H1 (cell line): ENCODE measurements at regions not wholly inside any gene's neighbourhood (a gene's known extent, or its start where the extent isn't known, plus 50 kb on each side); places are given as distances from the start of the nearest gene placed in this dataset.

Experiments
- CEBPB ChIP-seq: IDR thresholded peaks from 2 replicates; pipeline ENCODE4 v1.6.1; 2012; ENCODE audit warnings: low read depth, low read length
- CHD2 ChIP-seq: IDR thresholded peaks from 2 replicates; pipeline ENCODE4 v1.6.1; 2012; ENCODE audit warnings: low read length, improper control_type of control experiment
- CHD7 ChIP-seq: fragments of 300-600 bp; sonication (generic); IDR thresholded peaks from 2 replicates; pipeline ENCODE4 v1.7.1; 2012; ENCODE audit warnings: low read length, moderate library complexity, mild to moderate bottlenecking, inconsistent platforms; ENCODE audit not compliant: insufficient replicate concordance
- EGR1 ChIP-seq: IDR thresholded peaks from 2 replicates; pipeline ENCODE4 v1.6.1; 2011; ENCODE audit warnings: low read depth, low read length, borderline replicate concordance
- EZH2 ChIP-seq: fragments of 200-600 bp; sonication (generic); IDR thresholded peaks from 2 replicates; pipeline ENCODE4 v1.7.1; 2012; ENCODE audit warnings: low read depth, mild to moderate bottlenecking, moderate library complexity, low read length, inconsistent platforms; ENCODE audit not compliant: severe bottlenecking
- GTF2F1 ChIP-seq: IDR thresholded peaks from 2 replicates; pipeline ENCODE4 v1.6.1; 2012; ENCODE audit warnings: low read depth, low read length, improper control_type of control experiment, borderline replicate concordance
- KDM1A ChIP-seq: fragments of 200-600, 300-600 bp; sonication (generic); IDR thresholded peaks from 2 replicates; pipeline ENCODE4 v1.7.1; 2016; ENCODE audit warnings: mild to moderate bottlenecking, low read length, borderline replicate concordance
- NANOG ChIP-seq: IDR thresholded peaks from 2 replicates; pipeline ENCODE4 v1.6.1; 2011; ENCODE audit warnings: low read length, low read depth, mild to moderate bottlenecking, inconsistent platforms; ENCODE audit not compliant: insufficient read depth, poor library complexity, severe bottlenecking
- POLR2A ChIP-seq, 2 experiments: IDR thresholded peaks; 1 replicate in 1 of 2; 2 replicates in 1 of 2; pipeline ENCODE4 v1.6.1; 2011; ENCODE audit warnings: low read depth in 2 of 2, low read length in 2 of 2, mild to moderate bottlenecking in 2 of 2; ENCODE audit errors: control extremely low read depth in 1 of 2
- SP1 ChIP-seq: IDR thresholded peaks from 2 replicates; pipeline ENCODE4 v1.6.1; 2011; ENCODE audit warnings: low read depth, low read length
- SUZ12 ChIP-seq: fragments of 200-600 bp; sonication (generic); IDR thresholded peaks from 2 replicates; pipeline ENCODE4 v1.6.1; 2012; ENCODE audit warnings: mild to moderate bottlenecking, inconsistent platforms, low read length, moderate library complexity, mixed read lengths

GRCh38 chr1:209095627-209096595 is 487.6 kb upstream of the CAMK1G start (continued):
- TF ChIP-seq CHD7 (no peak), NANOG (no peak), EZH2 (no peak), KDM1A (no peak), EGR1 (no peak), POLR2A (IDR thresholded peaks at IDR 0.05; ENCODE audit: control extremely low read depth in 1 of 2, low read depth in 2 of 2, low read length in 2 of 2) (no peak), GTF2F1 (no peak), SUZ12 (no peak), CHD2 (no peak), CEBPB (no peak), SP1 (no peak)
